Fibroblast of gingiva (primary cell): ENCODE measurements at regions not wholly inside any gene's neighbourhood (a gene's known extent, or its start where the extent isn't known, plus 50 kb on each side); places are given as distances from the start of the nearest gene placed in this dataset.

ENCODE experiments used
- DNase-seq: peaks from one replicate; pipeline ENCODE4 v3.0.0-alpha.2; 2011; ENCODE audit warnings: low read depth

DNA sequence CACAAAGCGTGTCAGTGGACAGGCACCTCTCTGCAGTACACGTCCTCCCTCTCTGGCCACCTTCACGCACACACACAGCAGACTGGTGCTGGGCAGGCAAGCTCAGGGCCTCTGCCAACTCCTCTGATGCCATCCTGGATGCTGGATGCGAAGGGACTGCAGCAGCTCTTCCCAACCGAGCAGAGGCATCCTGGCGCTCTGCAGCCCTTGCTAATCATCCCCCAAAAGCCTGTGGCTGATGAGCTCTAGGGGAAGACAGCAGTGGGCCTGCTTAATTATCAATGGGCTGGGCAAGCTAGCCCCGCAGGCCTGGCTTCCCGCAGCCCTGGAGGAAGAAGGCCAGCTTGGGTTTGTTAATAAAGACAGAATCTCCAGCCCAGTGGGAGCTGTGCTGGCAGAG, 71.3 kb upstream of the TEX51 start:
- DNase-seq, result no peak

DNA sequence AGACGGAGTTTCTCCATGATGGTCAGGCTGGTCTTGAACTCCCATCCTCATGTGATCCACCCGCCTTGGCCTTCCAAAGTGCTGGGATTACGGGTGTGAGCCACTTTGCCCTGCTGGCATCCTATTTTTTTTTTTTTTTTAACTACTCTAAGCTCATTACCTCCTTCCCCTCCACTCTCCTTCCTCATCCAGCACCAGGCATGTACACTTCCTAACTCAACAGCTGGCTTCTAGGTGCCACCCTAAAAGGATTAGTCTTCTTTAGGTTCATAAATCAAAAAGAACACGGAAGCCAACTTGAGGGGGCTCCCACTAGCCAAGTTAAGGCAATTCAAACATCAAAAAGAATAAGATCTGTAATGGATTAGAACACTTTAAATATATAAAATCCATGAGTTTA, 70.6 kb upstream of the TEX51 start:
- no peak for DNase-seq

DNA sequence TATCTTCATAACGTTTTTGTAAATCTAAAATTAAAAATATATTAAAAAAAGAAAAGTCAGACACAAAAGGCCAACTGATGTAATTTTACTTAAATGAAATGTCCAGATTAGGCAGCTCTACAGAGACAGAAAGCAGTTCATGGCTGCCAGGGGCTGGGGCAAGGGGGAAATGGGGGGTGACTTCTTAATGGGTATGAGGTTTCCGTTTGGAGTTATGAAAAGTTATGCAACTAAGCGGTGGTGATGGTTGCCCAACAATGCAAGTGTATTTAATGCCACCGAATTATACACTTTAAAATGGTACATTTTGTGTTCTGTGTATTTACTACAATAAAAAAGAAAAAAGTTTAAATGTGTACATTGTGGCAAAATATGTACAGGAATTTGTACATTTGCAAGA, 70.2 kb upstream of the TEX51 start:
- no peak for DNase-seq

DNA sequence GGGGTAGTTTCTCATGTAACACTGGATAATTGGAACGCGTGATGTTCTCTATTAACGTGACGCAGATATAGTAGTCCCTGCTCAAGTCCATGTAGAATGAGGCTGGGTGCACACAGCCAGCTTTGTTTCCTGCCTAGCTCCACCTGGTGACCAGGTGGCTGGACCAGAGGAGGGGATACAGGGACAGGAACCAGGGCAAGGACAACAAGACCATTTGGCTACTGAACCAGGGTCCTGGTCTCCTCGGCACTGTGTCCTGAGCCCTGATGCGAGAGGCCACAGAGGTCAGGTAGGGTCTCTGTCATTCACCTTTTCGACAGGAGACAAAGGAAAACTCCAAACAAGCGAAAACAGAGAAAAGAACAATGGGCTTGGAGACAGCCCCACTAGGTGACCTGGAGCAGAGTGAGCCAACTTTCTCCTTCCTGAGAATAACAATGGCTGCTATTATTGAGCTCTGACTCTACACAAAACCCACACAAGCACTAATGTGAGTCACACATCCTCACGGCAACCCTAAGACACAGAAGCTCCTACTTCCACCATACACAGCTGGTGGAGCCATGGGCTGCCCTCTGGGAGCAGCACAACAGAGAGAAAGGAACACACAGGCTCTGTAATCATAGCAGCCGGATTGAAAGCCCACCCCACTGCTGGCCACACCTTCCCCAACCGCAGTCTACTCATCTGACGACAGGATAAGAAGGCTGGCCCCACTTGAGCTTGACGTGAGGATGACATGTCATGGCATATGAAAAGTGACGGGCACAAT, 67.3 kb upstream of the TEX51 start:
- no peak for DNase-seq

DNA sequence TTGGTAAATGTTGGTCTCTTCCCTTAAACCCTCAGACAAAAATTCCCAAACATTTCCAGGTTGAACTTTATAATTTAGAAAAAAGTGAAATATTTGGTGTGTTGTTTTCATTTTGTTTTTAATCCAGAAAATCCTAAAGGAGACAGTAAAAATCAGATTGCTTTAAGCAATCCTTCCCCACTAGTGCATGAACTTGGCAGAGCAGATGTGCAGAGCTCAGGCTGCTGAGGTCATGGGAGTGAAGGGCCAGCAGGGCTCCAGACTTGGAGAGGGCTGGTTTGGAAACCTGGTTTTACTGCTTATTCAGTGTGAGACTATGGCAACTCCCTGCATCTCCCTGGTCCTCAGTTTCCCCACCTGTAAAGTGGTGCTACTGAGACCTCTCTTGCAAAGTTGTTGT, 66.7 kb upstream of the TEX51 start:
- DNase-seq, result no peak

DNA sequence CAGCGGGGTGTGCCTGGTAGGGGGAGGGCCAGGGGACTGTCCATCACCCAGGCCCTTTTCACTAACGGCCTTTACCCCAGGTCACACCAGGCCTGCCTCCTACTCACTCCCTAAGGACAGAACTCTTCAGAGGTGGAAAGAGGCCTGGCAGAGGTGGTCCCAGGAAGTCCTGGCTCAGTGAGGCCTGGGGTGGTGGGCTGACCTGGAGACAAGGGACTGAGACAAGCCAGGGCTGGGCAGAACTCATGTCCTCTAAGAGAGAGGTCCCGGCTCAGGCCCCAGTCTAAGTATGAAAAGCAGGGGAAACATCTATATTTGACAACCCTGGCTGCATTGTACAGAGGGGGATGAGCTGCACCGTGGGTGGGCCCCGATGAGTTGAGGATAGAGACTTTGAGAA, 65.9 kb upstream of the TEX51 start:
- DNase-seq, result no peak

DNA sequence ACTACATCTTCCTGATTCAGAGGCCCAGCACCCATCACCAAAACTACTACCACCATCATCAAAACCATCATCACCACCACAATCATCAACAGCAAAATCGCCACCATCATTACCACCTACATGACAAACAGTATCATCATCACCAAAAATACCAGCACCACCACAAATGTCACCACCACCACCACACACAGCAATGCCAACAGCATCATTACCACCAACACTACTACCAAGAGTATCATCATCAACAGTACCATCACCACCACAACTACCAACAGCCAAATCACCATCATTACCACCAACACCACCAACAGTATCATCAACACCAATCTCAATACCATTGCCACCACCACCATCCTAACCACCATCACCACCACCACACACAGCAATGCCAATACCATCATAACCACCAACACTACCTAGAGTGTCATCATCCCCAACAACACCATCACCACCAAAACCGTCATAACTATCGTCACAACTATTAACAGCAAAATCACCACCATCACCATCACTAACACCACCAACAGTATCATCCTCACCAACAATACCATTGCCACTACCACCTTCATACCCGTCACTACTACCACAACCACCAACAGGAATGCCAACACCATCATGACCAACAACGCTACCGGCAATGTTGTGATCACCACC, 64.6 kb upstream of the TEX51 start:
- DNase-seq, result no peak

DNA sequence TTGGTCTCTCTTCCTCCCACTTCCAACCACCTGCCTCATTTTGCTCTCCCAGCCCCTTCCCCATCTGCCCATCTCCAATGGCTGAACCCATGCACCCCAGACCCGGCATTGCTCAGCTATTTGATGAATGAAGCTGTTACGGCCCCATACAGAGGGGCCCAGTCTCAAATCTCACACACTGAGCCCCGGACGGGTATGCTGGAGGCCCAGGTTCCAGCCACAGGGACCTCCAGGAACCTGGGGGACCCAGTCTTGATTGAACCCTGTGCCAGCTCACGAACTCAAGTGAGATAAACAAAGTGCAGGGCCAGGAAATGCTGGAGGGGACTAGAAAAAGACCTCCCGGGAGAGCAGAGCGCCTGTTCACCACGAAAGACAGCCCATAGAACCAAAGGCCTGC, 63.4 kb upstream of the TEX51 start:
- no peak for DNase-seq

DNA sequence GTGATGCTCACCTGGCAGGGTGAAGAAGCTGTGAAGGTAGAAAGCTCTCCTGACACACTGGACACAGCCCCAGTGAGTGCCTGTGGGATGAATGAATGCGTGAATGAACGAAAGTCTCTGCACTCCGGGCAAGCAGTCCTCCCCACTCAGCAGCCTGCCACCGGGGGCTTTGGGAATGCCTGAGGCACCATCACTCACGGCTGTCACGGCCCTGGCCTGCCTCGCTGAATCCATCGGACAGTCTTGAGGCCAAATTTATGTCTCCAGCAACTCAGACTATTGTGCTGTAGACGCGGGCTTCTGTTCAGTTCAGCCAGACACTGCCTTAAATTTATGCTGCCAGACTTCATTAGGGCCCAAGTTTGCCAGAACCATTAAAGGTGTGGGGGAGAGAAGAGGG, 62.9 kb upstream of the TEX51 start:
- DNase-seq, result no peak

DNA sequence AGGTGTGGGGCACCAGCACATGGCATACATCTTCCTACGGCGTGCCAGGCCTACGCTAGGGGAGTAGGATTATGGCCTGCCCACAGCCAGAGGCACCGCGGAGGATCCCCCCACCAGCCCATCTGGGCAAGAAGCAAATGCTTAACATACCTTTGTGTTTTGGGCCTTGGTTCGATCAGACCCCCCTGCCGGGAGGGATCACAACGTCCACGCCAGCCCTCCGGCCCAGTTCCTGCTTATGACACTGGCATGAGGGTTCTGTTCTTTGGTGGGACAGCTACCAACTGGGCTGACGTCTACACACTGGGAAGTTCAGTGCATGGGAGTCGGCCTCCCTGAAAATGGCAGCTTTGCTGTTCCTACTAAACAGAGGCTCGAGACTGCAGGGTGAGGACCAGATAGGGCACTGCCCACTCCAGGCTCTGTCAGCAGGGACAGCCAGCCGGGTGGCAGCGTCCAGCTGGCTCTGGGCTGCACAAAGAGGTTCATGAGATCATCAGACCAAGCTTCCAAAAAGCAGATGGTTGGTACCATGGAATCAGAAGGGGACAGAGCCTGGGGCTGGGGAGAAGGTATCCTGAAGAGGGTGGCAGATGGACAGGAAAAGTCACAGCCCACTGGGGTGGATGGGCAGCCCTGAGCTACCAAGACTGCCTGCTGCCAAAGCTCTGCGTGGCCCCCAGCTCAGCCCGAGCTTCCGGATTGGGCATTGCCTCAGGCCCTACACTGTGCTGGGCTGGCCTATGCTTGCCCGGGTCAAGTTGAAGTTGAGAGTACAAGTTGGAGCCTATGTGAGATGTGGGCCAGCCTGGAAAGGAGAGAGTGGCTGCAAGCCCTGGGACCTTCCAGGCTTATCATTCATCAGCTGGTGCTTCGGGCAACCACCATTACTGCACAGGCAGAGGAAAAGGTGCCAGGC, 61.7 kb upstream of the TEX51 start:
- DNase-seq, result no peak

DNA sequence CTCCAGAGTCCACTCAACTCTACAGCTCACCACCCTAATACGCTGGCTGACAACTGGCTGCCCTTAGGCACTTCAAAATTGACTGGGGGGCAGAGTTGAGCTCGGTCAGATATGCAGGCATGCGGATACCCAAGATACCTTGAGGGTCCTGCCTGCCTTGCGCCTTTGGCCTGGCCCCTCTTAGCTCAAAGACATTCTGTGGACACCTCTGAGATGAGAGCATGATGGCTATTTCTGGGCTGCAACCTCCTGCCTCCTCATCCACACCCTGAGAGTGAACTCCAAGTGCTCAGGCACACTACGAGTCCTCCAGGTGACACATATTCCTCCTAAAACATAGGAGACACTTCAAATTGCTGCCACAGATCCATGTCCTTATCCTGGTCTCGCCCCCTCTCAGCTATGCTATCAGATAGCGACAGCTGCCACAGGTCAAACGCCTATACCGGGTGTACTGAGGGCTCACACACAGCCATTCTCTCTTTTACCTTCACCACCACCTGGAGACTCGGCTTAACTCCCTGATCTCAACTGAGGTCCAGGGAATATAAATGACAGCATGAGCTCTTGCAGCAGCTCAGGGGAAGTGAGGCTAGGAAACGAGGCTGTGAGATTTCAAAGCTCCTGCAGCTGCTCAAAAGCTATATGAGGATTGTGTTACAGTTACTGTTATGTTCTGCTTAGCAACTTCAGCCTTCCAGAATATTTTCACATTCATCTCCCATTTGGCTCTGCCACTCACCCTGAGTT, 60.5 kb upstream of the TEX51 start:
- no peak for DNase-seq

DNA sequence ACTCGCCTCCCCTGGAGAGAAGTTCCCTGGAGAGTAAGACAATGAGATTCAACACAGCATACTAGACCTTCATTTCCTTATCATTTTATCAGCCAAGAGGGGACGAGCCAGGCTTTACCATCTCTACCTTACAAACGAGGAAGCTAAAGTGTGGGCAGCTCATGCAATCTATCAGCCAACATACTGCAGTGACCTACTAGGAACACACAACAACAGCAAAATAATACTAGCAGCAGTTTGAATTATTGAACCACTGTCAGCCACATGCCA, 60.0 kb upstream of the TEX51 start:
- DNase-seq, result no peak

DNA sequence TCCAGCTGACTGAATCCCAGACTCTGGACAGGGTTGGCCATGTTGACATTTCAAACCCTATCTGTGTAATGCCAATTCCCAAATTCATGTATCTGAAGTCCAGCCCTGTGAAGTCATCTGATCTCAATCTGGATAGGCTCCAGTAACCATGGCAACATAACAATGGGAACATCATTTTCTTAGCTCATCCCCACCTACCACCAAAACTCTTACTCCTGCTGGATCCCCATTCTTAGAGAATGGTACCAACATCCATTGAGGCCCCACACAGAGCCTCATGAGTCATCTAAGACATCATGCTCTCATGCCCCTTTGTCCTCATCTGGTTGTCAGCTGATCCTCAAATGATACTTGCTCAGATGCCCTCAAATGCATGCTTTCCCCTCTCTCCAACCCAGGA, 58.9 kb upstream of the TEX51 start:
- DNase-seq, result no peak

DNA sequence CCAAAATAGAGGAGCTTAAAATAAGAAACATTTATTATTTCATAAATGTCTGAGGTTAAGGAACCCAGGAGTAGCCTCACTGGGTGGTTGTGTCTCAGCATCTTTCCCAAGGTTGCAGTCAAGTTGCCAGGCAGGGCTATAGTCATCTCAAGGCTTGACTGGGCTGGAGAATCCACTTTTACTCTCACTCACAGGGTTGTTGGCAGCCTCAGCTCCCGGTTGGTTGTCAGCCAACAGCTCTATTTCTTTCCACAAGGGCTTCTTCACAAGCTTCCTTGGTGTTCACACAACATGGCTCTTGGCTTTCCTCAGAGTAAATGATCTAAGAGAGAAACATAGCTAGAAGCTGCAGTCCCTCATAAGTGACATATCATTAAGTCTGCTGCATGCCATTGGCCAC, 55.6 kb upstream of the TEX51 start:
- no peak for DNase-seq

DNA sequence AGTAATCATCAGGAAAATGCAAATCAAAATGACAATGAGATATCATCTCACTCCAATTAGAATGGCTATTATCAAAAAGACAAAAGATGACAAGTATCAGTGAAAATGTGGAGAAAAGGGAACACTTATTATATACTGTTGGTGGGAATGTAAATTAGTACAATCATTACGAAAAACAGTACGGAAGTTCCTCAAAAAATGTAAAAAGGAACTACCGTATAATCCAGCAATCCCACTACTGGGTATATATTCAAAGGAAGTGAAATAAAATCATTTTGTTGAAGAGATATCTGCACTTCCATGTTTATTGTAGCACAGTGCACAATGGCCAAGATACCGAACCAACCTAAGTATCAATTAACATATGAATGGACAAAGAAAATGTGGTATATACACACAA, 52.4 kb upstream of the TEX51 start:
- no peak for DNase-seq
